Stimulated activated naive CD8-positive, alpha-beta T cell treated with anti-CD3 and anti-CD28 coated beads, Interleukin-15, amount 100 ng/mL, for 72 hours (primary cell): ENCODE measurements at regions not wholly inside any gene's neighbourhood (a gene's known extent, or its start where the extent isn't known, plus 50 kb on each side); places are given as distances from the start of the nearest gene placed in this dataset.
"Not testable (repeated sequence)": the region's sequence is repeated elsewhere in the genome, so short reads cannot be mapped to it uniquely, and the experiment has no call there.

ENCODE experiments used
- ATAC-seq: fragments of 150-1000 bp; cut with Tn5 transposase; 2 replicates; pipeline ENCODE4 v1.10.0; 2021; ENCODE audit warnings: mild to moderate bottlenecking, moderate library complexity
- DNase-seq, 2 donors: peaks; one replicate each; pipeline ENCODE4 v3.0.0; 2021 to 2022
- H3K27ac Mint-ChIP-seq, 2 donors: one replicate each; pipeline ENCODE4 v1.8.0; 2022; ENCODE audit warnings: mild to moderate bottlenecking in 2 of 2, mixed read lengths in 2 of 2, moderate library complexity in 2 of 2
- H3K27me3 Mint-ChIP-seq: one replicate; pipeline ENCODE4 v1.8.0; 2022; ENCODE audit warnings: mixed read lengths
- H3K4me1 Mint-ChIP-seq: one replicate; pipeline ENCODE4 v1.8.0; 2022; ENCODE audit warnings: mild to moderate bottlenecking, mixed read lengths
- H3K4me3 Mint-ChIP-seq, 2 donors: one replicate each; pipeline ENCODE4 v1.8.0; 2022; ENCODE audit warnings: mild to moderate bottlenecking in 2 of 2, mixed read lengths in 2 of 2, moderate library complexity in 1 of 2
- H3K9me3 Mint-ChIP-seq, 2 donors: one replicate each; pipeline ENCODE4 v1.8.0; 2022; ENCODE audit warnings: mixed read lengths in 2 of 2

GRCh38 chrX:140447150-140447549, 57.7 kb downstream of the SOX3 start:
- Mint-ChIP-seq H3K4me1 (no peaks in the 10 kb centered on the region), H3K27me3 (no peaks in the 10 kb centered on the region), H3K9me3 (peaks cover 0 to under 1% of the 10 kb centered on the region in 2 donors), H3K27ac (no peak overlapping the region), H3K4me3 (no peak overlapping the region)
- DNase-seq (no peak), ATAC-seq (no peak)

- no peak for ATAC-seq
- Mint-ChIP-seq H3K9me3 (no peaks in the 10 kb centered on the region), H3K4me3 (no peak overlapping the region), H3K27me3 (no peaks in the 10 kb centered on the region), H3K27ac (no peak overlapping the region), H3K4me1 (no peaks in the 10 kb centered on the region)
- DNase-seq = no peak
Measured at GRCh38 chrX:140440876-140441275, 64.0 kb downstream of the SOX3 start.

- ATAC-seq = no peak
- Mint-ChIP-seq H3K27me3 (peaks cover 12% of the 10 kb centered on the region), H3K4me1 (no peaks in the 10 kb centered on the region), H3K27ac (no peak overlapping the region), H3K4me3 (no peak overlapping the region), H3K9me3 (no peaks in the 10 kb centered on the region)
- no peak for DNase-seq
Measured at GRCh38 chrX:140439476-140439875, 65.4 kb downstream of the SOX3 start.

GRCh38 chrX:140434347-140434746, 70.5 kb downstream of the SOX3 start:
- no peak overlapping the region for H3K27ac Mint-ChIP-seq
- no peak for ATAC-seq
- no peak for DNase-seq
- H3K9me3 Mint-ChIP-seq = no peaks in the 10 kb centered on the region
- no peak overlapping the region for H3K4me3 Mint-ChIP-seq
- H3K27me3 Mint-ChIP-seq = peaks cover 12% of the 10 kb centered on the region
- no peaks in the 10 kb centered on the region for H3K4me1 Mint-ChIP-seq

GRCh38 chrX:140433582-140433981, 71.3 kb downstream of the SOX3 start:
- H3K27ac Mint-ChIP-seq = no peak overlapping the region
- H3K27me3 Mint-ChIP-seq = peaks cover 12% of the 10 kb centered on the region
- H3K4me1 Mint-ChIP-seq = no peaks in the 10 kb centered on the region
- no peak for DNase-seq
- no peak overlapping the region for H3K4me3 Mint-ChIP-seq
- ATAC-seq = no peak
- H3K9me3 Mint-ChIP-seq = no peaks in the 10 kb centered on the region

GRCh38 chrX:140432346-140433175, 72.3 kb downstream of the SOX3 start:
- no peak for ATAC-seq
- no peak overlapping the region for H3K4me3 Mint-ChIP-seq
- no peaks in the 10 kb centered on the region for H3K4me1 Mint-ChIP-seq
- H3K27me3 Mint-ChIP-seq = peaks cover 12% of the 10 kb centered on the region
- no peaks in the 10 kb centered on the region for H3K9me3 Mint-ChIP-seq
- no peak for DNase-seq
- no peak overlapping the region for H3K27ac Mint-ChIP-seq

GRCh38 chrX:140431521-140431920, 73.3 kb downstream of the SOX3 start:
- Mint-ChIP-seq H3K4me1 (no peaks in the 10 kb centered on the region), H3K4me3 (no peak overlapping the region), H3K27ac (no peak overlapping the region), H3K27me3 (peaks cover 12% of the 10 kb centered on the region), H3K9me3 (no peaks in the 10 kb centered on the region)
- DNase-seq = no peak
- ATAC-seq = no peak

GRCh38 chrX:140425712-140426395, 79.0 kb downstream of the SOX3 start:
- H3K4me1 Mint-ChIP-seq = no peaks in the 10 kb centered on the region
- ATAC-seq = no peak
- H3K27ac Mint-ChIP-seq = no peak overlapping the region
- no peak overlapping the region for H3K4me3 Mint-ChIP-seq
- DNase-seq = no peak
- no peaks in the 10 kb centered on the region for H3K27me3 Mint-ChIP-seq
- H3K9me3 Mint-ChIP-seq = no peaks in the 10 kb centered on the region

GRCh38 chrX:140422501-140422900, 82.4 kb downstream of the SOX3 start:
- H3K27me3 Mint-ChIP-seq = no peaks in the 10 kb centered on the region
- no peak for ATAC-seq
- H3K27ac Mint-ChIP-seq = no peak overlapping the region
- no peak overlapping the region for H3K4me3 Mint-ChIP-seq
- no peaks in the 10 kb centered on the region for H3K4me1 Mint-ChIP-seq
- no peaks in the 10 kb centered on the region for H3K9me3 Mint-ChIP-seq
- no peak for DNase-seq

GRCh38 chrX:140402131-140402530, 102.7 kb downstream of the SOX3 start:
- ATAC-seq, H3K9me3 Mint-ChIP-seq, H3K4me3 Mint-ChIP-seq: not testable (repeated sequence)

GRCh38 chrX:140396326-140396725, 108.5 kb downstream of the SOX3 start:
- not testable (repeated sequence) for ATAC-seq, H3K4me3 Mint-ChIP-seq, H3K9me3 Mint-ChIP-seq, DNase-seq, H3K4me1 Mint-ChIP-seq, H3K27me3 Mint-ChIP-seq, H3K27ac Mint-ChIP-seq

More at GRCh38 chrX:140402131-140402530, 102.7 kb downstream of the SOX3 start:
- not testable (repeated sequence) for DNase-seq, H3K4me1 Mint-ChIP-seq, H3K27ac Mint-ChIP-seq, H3K27me3 Mint-ChIP-seq

- H3K4me3 Mint-ChIP-seq = no peak overlapping the region
- no peaks in the 10 kb centered on the region for H3K27me3 Mint-ChIP-seq
- peaks cover 0 to 1% of the 10 kb centered on the region in 2 donors for H3K9me3 Mint-ChIP-seq
Measured at GRCh38 chrX:140393507-140393906, 111.4 kb downstream of the SOX3 start.

GRCh38 chrX:140391313-140391712, 113.6 kb downstream of the SOX3 start:
- Mint-ChIP-seq H3K4me1 (no peaks in the 10 kb centered on the region), H3K27ac (no peak overlapping the region), H3K4me3 (no peak overlapping the region), H3K27me3 (no peaks in the 10 kb centered on the region), H3K9me3 (no peaks in the 10 kb centered on the region)
- ATAC-seq (no peak), DNase-seq (no peak)

More at GRCh38 chrX:140393507-140393906, 111.4 kb downstream of the SOX3 start:
- Mint-ChIP-seq H3K4me1 (no peaks in the 10 kb centered on the region), H3K27ac (no peak overlapping the region)
- ATAC-seq = no peak
- DNase-seq = no peak

GRCh38 chrX:140389331-140389730, 115.5 kb downstream of the SOX3 start:
- DNase-seq (no peak), ATAC-seq (no peak)
- Mint-ChIP-seq H3K9me3 (no peaks in the 10 kb centered on the region), H3K27me3 (no peaks in the 10 kb centered on the region), H3K4me1 (no peaks in the 10 kb centered on the region), H3K27ac (no peak overlapping the region), H3K4me3 (no peak overlapping the region)

GRCh38 chrX:140362861-140363260, 142.0 kb downstream of the SOX3 start:
- Mint-ChIP-seq H3K27ac (no peak overlapping the region), H3K4me1 (no peaks in the 10 kb centered on the region)
- no peak for ATAC-seq

GRCh38 chrX:140360924-140361323, 143.9 kb downstream of the SOX3 start:
- Mint-ChIP-seq H3K27me3 (no peaks in the 10 kb centered on the region), H3K4me3 (no peak overlapping the region), H3K4me1 (no peaks in the 10 kb centered on the region), H3K27ac (no peak overlapping the region), H3K9me3 (no peaks in the 10 kb centered on the region)
- ATAC-seq (no peak), DNase-seq (no peak)

More at GRCh38 chrX:140362861-140363260, 142.0 kb downstream of the SOX3 start:
- Mint-ChIP-seq H3K4me3 (no peak overlapping the region), H3K27me3 (no peaks in the 10 kb centered on the region), H3K9me3 (no peaks in the 10 kb centered on the region)
- DNase-seq = no peak
